ENCODE measurements at regions not wholly inside any gene's neighbourhood (a gene's known extent, or its start where the extent isn't known, plus 50 kb on each side); places are given as distances from the start of the nearest gene placed in this dataset.

GRCh38 chr4:162640152-162640551, 476.4 kb upstream of the FSTL5 start:
- H3K4me1 ChIP-seq (ENCODE audit: insufficient read depth, low read length, poor library complexity, severe bottlenecking), result no peaks in the 10 kb centered on the region
- H4K20me1 ChIP-seq (ENCODE audit: insufficient read depth, low read length, poor library complexity, severe bottlenecking), result no peaks in the 10 kb centered on the region
- H3K79me2 ChIP-seq (ENCODE audit: insufficient read depth, low read length), result no peaks in the 10 kb centered on the region
- no peaks in the 10 kb centered on the region for H3K9me3 ChIP-seq (ENCODE audit: insufficient read depth, low read depth, low read length)
- TF ChIP-seq EZH2phosphoT487 (IDR thresholded peaks at IDR 0.05; ENCODE audit: borderline replicate concordance) (no peak), CTCF (conservative IDR thresholded peaks at IDR 0.05; ENCODE audit: low read length) (no peak)
- H3K4me3 ChIP-seq (ENCODE audit: low read length, poor library complexity, severe bottlenecking), result no peak overlapping the region
- no peak overlapping the region for H3K9ac ChIP-seq (ENCODE audit: low read depth, low read length, poor library complexity, severe bottlenecking)
- no peak overlapping the region for H2AFZ ChIP-seq (ENCODE audit: low read length)
- no peaks in the 10 kb centered on the region for H3K36me3 ChIP-seq (ENCODE audit: insufficient read depth, low read length)
- H3F3A ChIP-seq (ENCODE audit: low read depth), result no peaks in the 10 kb centered on the region
- H3K4me2 ChIP-seq (ENCODE audit: low read depth, low read length, poor library complexity, severe bottlenecking), result no peak overlapping the region
- no peaks in the 10 kb centered on the region for H3K9me2 ChIP-seq (replicated peaks; ENCODE audit: low read depth, low read length)
- H3K27me3 ChIP-seq (ENCODE audit: insufficient read depth, low read length, poor library complexity, severe bottlenecking), result no peaks in the 10 kb centered on the region

- Histone ChIP-seq H3K27me3 (ENCODE audit: insufficient read depth, low read length, poor library complexity, severe bottlenecking) (no peaks in the 10 kb centered on the region), H3K9me2 (replicated peaks; ENCODE audit: low read depth, low read length) (no peaks in the 10 kb centered on the region), H3K4me2 (ENCODE audit: low read depth, low read length, poor library complexity, severe bottlenecking) (no peak overlapping the region), H3K4me3 (ENCODE audit: low read length, poor library complexity, severe bottlenecking) (no peak overlapping the region), H4K20me1 (ENCODE audit: insufficient read depth, low read length, poor library complexity, severe bottlenecking) (no peaks in the 10 kb centered on the region), H3F3A (ENCODE audit: low read depth) (no peaks in the 10 kb centered on the region), H2AFZ (ENCODE audit: low read length) (no peak overlapping the region), H3K36me3 (ENCODE audit: insufficient read depth, low read length) (no peaks in the 10 kb centered on the region), H3K9ac (ENCODE audit: low read depth, low read length, poor library complexity, severe bottlenecking) (no peak overlapping the region), H3K79me2 (ENCODE audit: insufficient read depth, low read length) (no peaks in the 10 kb centered on the region), H3K4me1 (ENCODE audit: insufficient read depth, low read length, poor library complexity, severe bottlenecking) (no peaks in the 10 kb centered on the region), H3K9me3 (ENCODE audit: insufficient read depth, low read depth, low read length) (no peaks in the 10 kb centered on the region)
- TF ChIP-seq CTCF (conservative IDR thresholded peaks at IDR 0.05; ENCODE audit: low read length) (no peak), EZH2phosphoT487 (IDR thresholded peaks at IDR 0.05; ENCODE audit: borderline replicate concordance) (no peak)
Observed at GRCh38 chr4:162634390-162634789, 470.6 kb upstream of the FSTL5 start.

GRCh38 chr4:162622664-162623063, 458.9 kb upstream of the FSTL5 start:
- no peak overlapping the region for H2AFZ ChIP-seq (ENCODE audit: low read length)
- no peaks in the 10 kb centered on the region for H4K20me1 ChIP-seq (ENCODE audit: insufficient read depth, low read length, poor library complexity, severe bottlenecking)
- H3K9ac ChIP-seq (ENCODE audit: low read depth, low read length, poor library complexity, severe bottlenecking), result no peak overlapping the region
- no peaks in the 10 kb centered on the region for H3F3A ChIP-seq (ENCODE audit: low read depth)
- H3K4me3 ChIP-seq (ENCODE audit: low read length, poor library complexity, severe bottlenecking), result no peak overlapping the region
- no peaks in the 10 kb centered on the region for H3K4me1 ChIP-seq (ENCODE audit: insufficient read depth, low read length, poor library complexity, severe bottlenecking)
- no peaks in the 10 kb centered on the region for H3K36me3 ChIP-seq (ENCODE audit: insufficient read depth, low read length)
- H3K27me3 ChIP-seq (ENCODE audit: insufficient read depth, low read length, poor library complexity, severe bottlenecking), result no peaks in the 10 kb centered on the region
- H3K79me2 ChIP-seq (ENCODE audit: insufficient read depth, low read length), result no peaks in the 10 kb centered on the region
- no peak overlapping the region for H3K4me2 ChIP-seq (ENCODE audit: low read depth, low read length, poor library complexity, severe bottlenecking)
- TF ChIP-seq EZH2phosphoT487 (IDR thresholded peaks at IDR 0.05; ENCODE audit: borderline replicate concordance), result no peak
- TF ChIP-seq CTCF (conservative IDR thresholded peaks at IDR 0.05; ENCODE audit: low read length), result no peak
- no peaks in the 10 kb centered on the region for H3K9me2 ChIP-seq (replicated peaks; ENCODE audit: low read depth, low read length)
- H3K9me3 ChIP-seq (ENCODE audit: insufficient read depth, low read depth, low read length), result no peaks in the 10 kb centered on the region

All from Loucy (cell line).